ENCODE measurements at regions not wholly inside any gene's neighbourhood (a gene's known extent, or its start where the extent isn't known, plus 50 kb on each side); places are given as distances from the start of the nearest gene placed in this dataset.

DNA sequence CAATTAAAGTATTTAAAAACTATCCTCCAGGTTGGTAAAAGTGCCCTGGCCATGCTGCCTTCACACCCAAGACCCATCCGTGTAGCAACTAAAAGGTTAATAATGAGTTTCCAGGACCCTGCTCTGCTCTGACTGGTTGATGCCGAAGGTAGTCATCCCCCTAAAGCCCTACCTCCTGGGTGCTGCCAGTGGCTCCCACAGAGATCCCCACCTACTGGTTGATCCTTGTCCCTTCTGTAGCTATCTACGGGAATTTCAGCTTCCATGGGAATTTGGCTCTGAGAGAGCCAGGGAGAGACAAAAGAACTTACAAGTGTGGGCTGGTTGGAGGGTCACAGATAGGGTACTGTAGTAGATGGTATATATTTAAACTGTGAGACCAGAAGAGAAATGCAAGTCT lies 110.6 kb upstream of the NANOGP8 start:
- H3K36me3 ChIP-seq: no peaks in the 10 kb centered on the region
- no peaks in the 10 kb centered on the region for H3K9me3 ChIP-seq
- H3K27me3 ChIP-seq: no peaks in the 10 kb centered on the region
- H3K4me3 ChIP-seq (ENCODE audit: low read depth, low read length): no peak overlapping the region
- no peak for DNase-seq
- TF ChIP-seq, protein P1, sequence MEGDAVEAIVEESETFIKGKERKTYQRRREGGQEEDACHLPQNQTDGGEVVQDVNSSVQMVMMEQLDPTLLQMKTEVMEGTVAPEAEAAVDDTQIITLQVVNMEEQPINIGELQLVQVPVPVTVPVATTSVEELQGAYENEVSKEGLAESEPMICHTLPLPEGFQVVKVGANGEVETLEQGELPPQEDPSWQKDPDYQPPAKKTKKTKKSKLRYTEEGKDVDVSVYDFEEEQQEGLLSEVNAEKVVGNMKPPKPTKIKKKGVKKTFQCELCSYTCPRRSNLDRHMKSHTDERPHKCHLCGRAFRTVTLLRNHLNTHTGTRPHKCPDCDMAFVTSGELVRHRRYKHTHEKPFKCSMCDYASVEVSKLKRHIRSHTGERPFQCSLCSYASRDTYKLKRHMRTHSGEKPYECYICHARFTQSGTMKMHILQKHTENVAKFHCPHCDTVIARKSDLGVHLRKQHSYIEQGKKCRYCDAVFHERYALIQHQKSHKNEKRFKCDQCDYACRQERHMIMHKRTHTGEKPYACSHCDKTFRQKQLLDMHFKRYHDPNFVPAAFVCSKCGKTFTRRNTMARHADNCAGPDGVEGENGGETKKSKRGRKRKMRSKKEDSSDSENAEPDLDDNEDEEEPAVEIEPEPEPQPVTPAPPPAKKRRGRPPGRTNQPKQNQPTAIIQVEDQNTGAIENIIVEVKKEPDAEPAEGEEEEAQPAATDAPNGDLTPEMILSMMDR (IDR thresholded peaks at IDR 0.05; ENCODE audit: low read depth, low read length): no peak; the same call in 1 of the 2 replicates
- H3K4me1 ChIP-seq: no peaks in the 10 kb centered on the region

DNA sequence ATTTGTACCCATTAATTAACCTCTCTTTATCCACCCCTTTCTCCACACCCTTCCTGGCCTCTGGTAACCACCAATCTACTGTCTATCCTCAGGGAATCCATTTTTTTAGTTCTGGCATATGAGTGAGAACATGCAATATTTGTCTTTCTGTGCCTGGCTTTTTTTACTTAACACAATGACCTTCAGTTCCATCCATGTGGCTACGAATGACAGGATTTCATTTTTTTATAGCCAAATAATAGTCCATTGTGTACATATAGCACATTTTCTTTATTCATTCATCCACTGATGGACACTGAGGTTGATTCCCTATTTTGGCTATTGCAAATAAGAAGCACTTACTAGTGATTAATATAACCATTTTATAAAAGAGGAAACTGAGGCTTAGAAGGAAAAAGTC lies 109.9 kb upstream of the NANOGP8 start:
- TF ChIP-seq, protein P1 (IDR thresholded peaks at IDR 0.05; ENCODE audit: low read depth, low read length): no peak
- Histone ChIP-seq H3K9me3 (no peaks in the 10 kb centered on the region), H3K27me3 (no peaks in the 10 kb centered on the region), H3K36me3 (no peaks in the 10 kb centered on the region), H3K4me3 (ENCODE audit: low read depth, low read length) (no peak overlapping the region), H3K4me1 (no peaks in the 10 kb centered on the region)
- DNase-seq: no peak

DNA sequence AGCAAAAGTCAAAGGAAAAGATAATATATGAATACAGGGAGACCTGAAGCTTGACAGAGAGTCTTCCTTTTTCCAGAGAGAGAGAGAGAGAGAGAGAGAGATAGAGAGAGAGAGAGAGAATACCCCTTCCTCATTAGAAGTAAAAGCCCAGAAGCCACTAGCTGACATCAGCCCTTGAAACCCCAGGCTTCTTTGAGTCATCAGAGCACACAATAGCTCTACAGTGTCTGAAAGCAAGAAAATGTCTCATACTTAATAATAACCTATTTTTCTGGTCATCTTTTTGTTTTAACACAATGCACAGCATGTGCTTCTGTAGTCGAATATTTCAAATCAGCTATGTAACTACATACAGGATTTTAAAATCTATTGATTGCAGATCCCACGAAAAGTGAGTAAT lies 109.2 kb upstream of the NANOGP8 start:
- Histone ChIP-seq H3K9me3 (no peaks in the 10 kb centered on the region), H3K27me3 (no peaks in the 10 kb centered on the region), H3K36me3 (no peaks in the 10 kb centered on the region), H3K4me1 (no peaks in the 10 kb centered on the region), H3K4me3 (ENCODE audit: low read depth, low read length) (no peak overlapping the region)
- no peak for DNase-seq
- TF ChIP-seq, protein P1 (IDR thresholded peaks at IDR 0.05; ENCODE audit: low read depth, low read length): no peak

DNA sequence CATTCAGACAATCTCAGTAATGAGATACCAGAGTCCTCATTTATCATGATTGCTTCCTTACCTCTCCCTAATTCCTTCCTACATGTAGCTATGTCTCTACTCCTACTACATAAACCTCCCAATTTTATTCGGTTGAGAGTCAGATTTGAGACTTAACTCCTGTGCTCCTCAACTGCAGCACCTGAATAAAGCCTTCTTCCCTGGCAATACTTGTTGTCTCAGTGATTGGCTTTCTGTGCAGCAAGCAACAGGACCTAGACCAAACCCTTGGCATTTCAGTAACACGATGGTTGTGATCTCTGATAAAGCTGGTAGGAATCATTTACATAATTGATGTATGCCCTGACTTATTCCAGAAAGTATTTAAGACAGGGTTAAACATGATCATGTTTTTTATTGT lies 106.7 kb upstream of the NANOGP8 start:
- no peaks in the 10 kb centered on the region for H3K4me1 ChIP-seq
- no peaks in the 10 kb centered on the region for H3K9me3 ChIP-seq
- no peaks in the 10 kb centered on the region for H3K27me3 ChIP-seq
- H3K36me3 ChIP-seq: no peaks in the 10 kb centered on the region
- DNase-seq: no peak
- TF ChIP-seq, protein P1 (IDR thresholded peaks at IDR 0.05; ENCODE audit: low read depth, low read length): no peak
- H3K4me3 ChIP-seq (ENCODE audit: low read depth, low read length): no peak overlapping the region

DNA sequence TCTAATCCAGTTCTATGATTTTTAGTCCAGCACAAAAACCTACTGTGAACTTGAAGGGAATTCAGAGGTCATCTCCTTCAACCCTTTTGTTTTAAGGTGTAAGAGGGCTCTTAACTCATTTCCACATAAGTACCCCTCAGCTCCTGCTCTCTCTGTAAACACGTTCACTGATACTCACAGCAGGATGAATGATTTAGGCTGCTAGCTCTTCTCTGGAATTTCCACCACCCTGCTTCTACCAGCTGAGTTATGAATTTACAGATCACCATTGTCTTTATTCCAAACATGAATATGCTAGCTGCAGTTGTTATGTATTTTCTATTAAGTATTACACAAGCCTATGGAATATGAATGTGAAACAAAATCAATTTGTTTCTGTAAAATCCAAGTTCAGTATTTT lies 101.3 kb upstream of the NANOGP8 start:
- H3K4me3 ChIP-seq (ENCODE audit: low read depth, low read length): no peak overlapping the region
- H3K4me1 ChIP-seq: no peaks in the 10 kb centered on the region
- no peak for DNase-seq
- TF ChIP-seq, protein P1 (IDR thresholded peaks at IDR 0.05; ENCODE audit: low read depth, low read length): no peak
- H3K27me3 ChIP-seq: no peaks in the 10 kb centered on the region
- H3K9me3 ChIP-seq: no peaks in the 10 kb centered on the region
- H3K36me3 ChIP-seq: no peaks in the 10 kb centered on the region

DNA sequence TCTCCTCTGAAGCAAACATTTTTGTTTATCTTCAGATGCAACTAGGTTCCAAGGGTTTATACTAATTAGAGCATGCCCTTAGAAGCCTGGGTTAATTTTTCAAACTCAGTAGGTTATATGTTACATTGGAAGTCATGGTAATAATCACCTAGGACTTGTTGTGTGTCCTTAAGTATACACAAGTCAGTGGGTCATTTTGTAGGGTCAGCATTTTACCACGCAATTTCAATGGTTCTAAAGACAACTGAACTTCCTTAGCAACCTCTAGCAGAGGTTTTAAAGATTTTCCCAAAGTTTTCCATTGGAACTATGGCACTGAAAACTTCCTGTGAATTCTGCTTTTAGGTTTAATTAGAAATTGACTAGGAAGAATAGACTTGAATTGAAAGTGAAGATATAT lies 99.6 kb upstream of the NANOGP8 start:
- no peaks in the 10 kb centered on the region for H3K36me3 ChIP-seq
- no peaks in the 10 kb centered on the region for H3K27me3 ChIP-seq
- no peaks in the 10 kb centered on the region for H3K9me3 ChIP-seq
- no peak overlapping the region for H3K4me3 ChIP-seq (ENCODE audit: low read depth, low read length)
- H3K4me1 ChIP-seq: no peaks in the 10 kb centered on the region
- TF ChIP-seq, protein P1 (IDR thresholded peaks at IDR 0.05; ENCODE audit: low read depth, low read length): no peak
- DNase-seq: no peak
